Large intestine (tissue), 3 donors: ENCODE measurements at regions not wholly inside any gene's neighbourhood (a gene's known extent, or its start where the extent isn't known, plus 50 kb on each side); places are given as distances from the start of the nearest gene placed in this dataset.
A peak's percentile ranks its signal among the peaks of the same experiment; 100 is the strongest.

Source experiments
- DNase-seq, 2 donors: peaks; one replicate each; pipeline versions ENCODE4 v3.0.0 to v3.0.0-alpha.2; 2013
- H3K27ac ChIP-seq: one replicate; pipeline ENCODE4 v1.5.1; 2013; ENCODE audit warnings: low read length
- H3K27me3 ChIP-seq: 2 replicates; pipeline ENCODE4 v1.6.1; 2013; ENCODE audit warnings: low read length; ENCODE audit not compliant: control insufficient read depth, insufficient read depth
- H3K36me3 ChIP-seq: 2 replicates; pipeline ENCODE4 v1.6.1; 2013; ENCODE audit warnings: low read length; ENCODE audit not compliant: control insufficient read depth, insufficient read depth
- H3K4me1 ChIP-seq: one replicate; pipeline ENCODE4 v1.6.1; 2013; ENCODE audit warnings: low read length; ENCODE audit not compliant: control insufficient read depth, insufficient read depth
- H3K4me3 ChIP-seq: one replicate; pipeline ENCODE4 v1.5.1; 2013; ENCODE audit warnings: low read length
- H3K9me3 ChIP-seq: one replicate; pipeline ENCODE4 v1.6.1; 2013; ENCODE audit warnings: mild to moderate bottlenecking, low read depth, low read length, moderate library complexity; ENCODE audit not compliant: control insufficient read depth
- whole genome bisulfite sequencing: methylation state at CpG from one replicate; pipeline ENCODE4 v1.1.5; 2013; ENCODE audit warnings: low lambda C conversion rate; ENCODE audit not compliant: insufficient coverage; 5-methylcytosine and 5-hydroxymethylcytosine counted together

- WGBS: no CpG with 5 or more reads among the region's 17 CpGs
- H3K4me3 ChIP-seq: no peak overlapping the region
- peaks cover 17% of the 10 kb centered on the region for H3K4me1 ChIP-seq
- no peaks in the 10 kb centered on the region for H3K36me3 ChIP-seq
- H3K9me3 ChIP-seq: peaks cover 5% of the 10 kb centered on the region
- DNase-seq: no peak
- peaks cover 4% of the 10 kb centered on the region for H3K27me3 ChIP-seq
- H3K27ac ChIP-seq: no peak overlapping the region
Observed at GRCh38 chr10:124156524-124157260, 63.3 kb upstream of the CHST15 start.

- WGBS: 52% methylated on average over 2 of the region's 17 CpGs
- no peaks in the 10 kb centered on the region for H3K36me3 ChIP-seq
- DNase-seq: no peak
- H3K27ac ChIP-seq: no peak overlapping the region
- peaks cover 17% of the 10 kb centered on the region for H3K4me1 ChIP-seq
- H3K9me3 ChIP-seq: peaks cover 5% of the 10 kb centered on the region
- H3K4me3 ChIP-seq: no peak overlapping the region
- H3K27me3 ChIP-seq: peaks cover 4% of the 10 kb centered on the region
Observed at GRCh38 chr10:124155781-124156435, 62.5 kb upstream of the CHST15 start.

DNA sequence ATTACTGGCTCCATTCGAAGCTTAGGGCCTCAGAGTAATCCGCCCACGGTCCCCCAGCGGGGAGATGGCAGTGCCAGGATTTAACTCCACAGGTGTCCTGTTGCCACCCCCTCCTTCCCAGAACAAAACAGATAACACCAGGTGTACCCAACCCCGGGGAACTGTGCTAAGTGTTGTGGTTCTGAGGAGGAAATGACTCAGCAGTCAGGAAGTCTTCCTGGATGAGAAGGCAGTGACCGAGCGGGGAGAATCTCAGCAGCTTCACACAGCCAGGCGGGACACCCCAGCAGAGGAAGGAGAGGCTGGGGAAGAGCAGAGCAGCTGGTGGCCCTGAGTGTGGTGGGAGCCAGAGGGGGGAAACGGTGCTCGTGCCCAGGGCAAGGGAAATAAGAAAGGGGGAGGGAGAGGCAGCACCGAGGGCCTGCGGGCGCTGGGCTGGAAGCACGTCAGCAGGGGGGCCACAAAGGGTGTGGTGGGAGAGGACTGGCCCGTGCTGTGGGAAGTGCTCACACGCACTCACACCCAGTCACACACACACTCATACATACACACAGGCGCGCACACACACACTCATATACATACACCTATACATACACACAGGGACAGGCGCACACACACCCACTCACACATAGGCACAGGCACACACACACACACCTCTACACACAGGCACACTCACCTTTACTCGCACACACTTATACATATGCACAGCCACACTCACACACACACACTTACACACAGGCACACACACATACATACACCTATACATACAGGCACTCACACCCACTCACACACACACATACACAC is 59.8 kb upstream of the CHST15 start:
- Histone ChIP-seq H3K27me3 (peaks cover 4% of the 10 kb centered on the region), H3K27ac (no peak overlapping the region), H3K4me1 (peaks cover 17% of the 10 kb centered on the region), H3K4me3 (no peak overlapping the region), H3K36me3 (no peaks in the 10 kb centered on the region), H3K9me3 (peaks cover 5% of the 10 kb centered on the region)
- peak; percentile 23 to 39 for DNase-seq
- 50% methylated on average over 2 of the region's 20 CpGs for WGBS

DNA sequence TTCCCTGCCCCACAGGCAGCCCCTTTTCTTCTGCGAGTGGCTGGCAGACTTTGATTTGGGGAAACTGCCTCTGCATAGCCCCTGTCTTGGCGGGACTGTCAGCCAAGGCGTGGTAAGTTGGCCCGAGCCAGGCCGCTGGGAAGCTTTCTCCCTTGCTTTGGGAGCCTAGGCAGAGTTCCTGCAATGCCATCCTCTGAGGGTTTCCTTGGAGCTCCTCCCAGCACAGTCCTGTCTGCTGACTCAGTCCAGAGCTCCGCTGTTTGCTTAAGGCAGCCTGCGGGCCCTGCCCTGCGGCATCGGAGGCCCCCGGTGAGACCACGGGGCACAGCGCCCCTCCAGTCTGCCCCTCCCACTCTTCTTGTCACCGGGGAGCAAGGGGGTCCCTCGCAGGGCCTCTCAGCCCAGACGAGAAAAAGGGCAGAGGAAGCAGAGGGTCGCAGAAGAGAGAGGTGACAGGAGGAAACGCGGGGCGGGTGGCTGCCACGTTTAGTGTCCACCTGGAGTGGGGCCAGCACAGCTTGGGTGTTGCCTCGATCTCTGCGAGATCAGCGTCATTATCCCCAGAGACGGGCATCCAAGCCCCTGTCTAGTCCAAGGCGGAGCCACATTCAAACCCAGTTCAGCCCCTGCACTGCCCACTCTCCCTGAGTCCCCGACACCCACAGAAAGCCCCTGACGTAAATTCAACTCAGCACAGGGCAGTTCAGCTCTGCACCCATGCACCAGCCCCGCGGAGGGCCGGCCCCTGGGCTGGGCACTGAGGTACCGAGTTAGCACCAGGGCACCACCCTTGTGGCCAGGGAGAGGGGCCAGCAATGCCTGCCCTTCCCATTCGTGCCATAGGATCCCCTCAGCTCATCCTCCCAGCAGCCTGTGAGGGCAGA is 59.0 kb upstream of the CHST15 start:
- Histone ChIP-seq H3K4me3 (no peak overlapping the region), H3K9me3 (peaks cover 5% of the 10 kb centered on the region), H3K4me1 (peaks cover 16% of the 10 kb centered on the region), H3K27ac (no peak overlapping the region), H3K27me3 (peaks cover 4% of the 10 kb centered on the region), H3K36me3 (no peaks in the 10 kb centered on the region)
- DNase-seq: peak in 1 of 2 donors; percentile 22
- WGBS: 0% methylated on average over 1 of the region's 32 CpGs

DNA sequence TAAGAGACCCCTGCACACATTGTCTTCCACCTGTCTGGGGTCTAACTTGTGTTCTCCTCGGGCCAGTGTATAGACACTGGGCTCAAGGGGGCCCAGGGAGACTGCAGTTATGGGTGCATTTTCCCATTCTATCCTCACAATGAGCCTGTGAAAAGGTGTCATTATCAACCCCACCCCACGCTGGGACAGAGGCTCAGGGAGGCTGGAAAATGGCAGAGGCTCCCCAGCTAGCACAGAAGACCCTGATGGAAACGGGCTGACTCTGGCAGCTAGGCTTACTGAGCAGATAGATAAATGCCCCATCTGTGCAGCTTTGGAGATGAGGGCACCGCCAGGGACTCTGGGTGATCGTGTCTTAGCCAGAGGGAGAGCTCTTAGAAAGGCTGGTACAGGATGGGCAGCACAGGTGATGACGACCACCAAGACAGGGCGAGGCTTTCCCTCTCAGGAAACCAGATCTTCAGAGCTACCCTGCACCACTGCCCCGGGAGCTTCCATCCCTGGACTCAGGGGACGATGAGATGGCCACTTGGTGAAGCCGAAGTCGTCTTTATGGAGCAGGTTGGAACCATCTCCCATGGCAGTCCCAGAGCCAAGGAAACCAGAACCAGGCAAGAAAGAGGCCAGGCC is 58.2 kb upstream of the CHST15 start:
- peaks cover 5% of the 10 kb centered on the region for H3K9me3 ChIP-seq
- H3K27ac ChIP-seq: no peak overlapping the region
- no CpG with 5 or more reads among the region's 11 CpGs for WGBS

DNA sequence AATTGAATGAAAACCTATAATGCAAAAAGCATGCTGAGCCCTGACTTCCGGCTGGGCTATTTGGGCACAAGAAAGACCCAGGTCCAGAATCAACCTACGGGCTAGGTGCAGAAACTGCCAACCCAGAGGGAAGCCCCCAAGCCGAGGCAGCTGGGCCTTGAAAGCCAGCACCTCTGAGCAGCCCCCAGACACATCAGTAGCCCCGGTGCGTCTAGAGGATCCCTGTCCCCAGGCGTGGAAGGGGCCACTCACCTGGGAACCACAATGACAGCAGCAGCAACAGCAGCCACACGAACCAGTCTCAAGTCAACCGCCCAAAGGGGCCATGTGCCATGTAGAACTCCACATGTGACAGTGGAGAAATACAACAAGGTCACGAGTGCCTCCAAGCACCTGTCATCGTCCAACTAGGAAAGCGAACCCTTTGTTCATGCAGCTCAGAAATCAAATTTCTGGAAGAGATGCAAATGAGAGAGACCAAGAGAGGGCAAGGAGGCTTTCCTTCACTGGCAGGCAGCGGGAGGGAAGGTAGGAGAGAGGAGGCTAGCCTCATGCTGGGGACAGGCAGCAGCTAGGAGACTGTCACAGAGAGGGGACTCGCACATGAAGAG is 57.5 kb upstream of the CHST15 start:
- Histone ChIP-seq H3K4me3 (no peak overlapping the region), H3K27me3 (peaks cover 4% of the 10 kb centered on the region), H3K4me1 (peaks cover 8% of the 10 kb centered on the region), H3K27ac (no peak overlapping the region), H3K9me3 (peaks cover 5% of the 10 kb centered on the region), H3K36me3 (no peaks in the 10 kb centered on the region)
- no CpG with 5 or more reads among the region's 13 CpGs for WGBS
- DNase-seq: no peak

More for the DNA sequence above, 58.2 kb upstream of the CHST15 start:
- Histone ChIP-seq H3K27me3 (peaks cover 4% of the 10 kb centered on the region), H3K36me3 (no peaks in the 10 kb centered on the region), H3K4me1 (peaks cover 13% of the 10 kb centered on the region), H3K4me3 (no peak overlapping the region)
- no peak for DNase-seq

DNA sequence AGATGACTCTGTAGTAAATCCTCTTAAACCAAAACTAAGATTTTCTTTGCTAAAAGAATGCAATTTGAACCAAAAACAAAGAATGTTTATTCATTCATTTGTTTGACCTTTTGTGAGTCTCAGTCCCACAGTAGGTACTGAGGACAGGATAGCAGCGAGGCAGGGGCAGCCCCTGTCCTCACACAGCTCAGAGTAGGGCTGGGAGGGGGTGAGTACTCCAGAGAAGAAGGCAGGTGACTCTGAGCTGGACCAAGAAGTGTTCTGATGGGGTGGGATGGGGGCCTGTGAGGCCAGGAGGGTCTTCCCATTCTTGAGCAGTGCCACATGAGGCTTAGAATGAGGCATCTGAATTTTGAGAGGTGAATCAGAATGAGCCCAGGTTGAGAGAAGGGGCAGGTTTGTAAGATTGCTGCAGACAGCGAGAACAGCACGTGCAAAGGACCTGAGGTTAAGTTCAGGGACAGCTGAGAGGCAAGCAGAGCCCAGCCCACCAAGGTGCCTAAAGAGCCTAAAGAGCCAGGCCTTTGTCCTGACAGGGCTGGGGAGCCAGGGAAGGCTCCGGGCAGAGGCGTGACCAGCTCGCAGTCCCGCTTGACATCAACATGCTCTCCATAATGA is 56.9 kb upstream of the CHST15 start:
- no peak overlapping the region for H3K4me3 ChIP-seq
- H3K4me1 ChIP-seq: peaks cover 8% of the 10 kb centered on the region
- peaks cover 5% of the 10 kb centered on the region for H3K9me3 ChIP-seq
- H3K27me3 ChIP-seq: peaks cover 4% of the 10 kb centered on the region
- WGBS: no CpG with 5 or more reads among the region's 7 CpGs
- no peaks in the 10 kb centered on the region for H3K36me3 ChIP-seq
- no peak overlapping the region for H3K27ac ChIP-seq
- no peak for DNase-seq

GRCh38 chr10:124149189-124150042 is 56.0 kb upstream of the CHST15 start:
- peaks cover 4% of the 10 kb centered on the region for H3K27me3 ChIP-seq
- no peak overlapping the region for H3K4me3 ChIP-seq
- peaks cover 5% of the 10 kb centered on the region for H3K9me3 ChIP-seq
- DNase-seq: no peak
- H3K4me1 ChIP-seq: peaks cover 8% of the 10 kb centered on the region
- H3K36me3 ChIP-seq: no peaks in the 10 kb centered on the region
- WGBS: no CpG with 5 or more reads among the region's 17 CpGs
- no peak overlapping the region for H3K27ac ChIP-seq
